NB4 (cell line): ENCODE measurements at regions not wholly inside any gene's neighbourhood (a gene's known extent, or its start where the extent isn't known, plus 50 kb on each side); places are given as distances from the start of the nearest gene placed in this dataset.

Experiments used
- DNase-seq: peaks from one replicate; pipeline ENCODE4 v3.0.0; 2010; ENCODE audit warnings: low read depth
- H3K4me3 ChIP-seq: one replicate; pipeline ENCODE4 v1.5.1; 2011; ENCODE audit warnings: mild to moderate bottlenecking, low read depth, low read length, moderate library complexity
- MYC ChIP-seq: IDR thresholded peaks from 2 replicates; pipeline ENCODE4 v1.6.1; 2011; ENCODE audit warnings: low read depth, low read length
- POLR2A ChIP-seq: IDR thresholded peaks from 2 replicates; pipeline ENCODE4 v1.6.1; 2011; ENCODE audit warnings: mild to moderate bottlenecking; ENCODE audit not compliant: insufficient read length; ENCODE audit errors: extremely low read depth
- TF ChIP-seq, protein P1 (sequence below): IDR thresholded peaks from 2 replicates; pipeline ENCODE4 v1.6.1; 2011; ENCODE audit warnings: low read depth, low read length
- TF ChIP-seq, protein P2 (sequence below): IDR thresholded peaks from one replicate; pipeline ENCODE4 v1.5.1; 2012; ENCODE audit warnings: low read depth, low read length

DNA sequence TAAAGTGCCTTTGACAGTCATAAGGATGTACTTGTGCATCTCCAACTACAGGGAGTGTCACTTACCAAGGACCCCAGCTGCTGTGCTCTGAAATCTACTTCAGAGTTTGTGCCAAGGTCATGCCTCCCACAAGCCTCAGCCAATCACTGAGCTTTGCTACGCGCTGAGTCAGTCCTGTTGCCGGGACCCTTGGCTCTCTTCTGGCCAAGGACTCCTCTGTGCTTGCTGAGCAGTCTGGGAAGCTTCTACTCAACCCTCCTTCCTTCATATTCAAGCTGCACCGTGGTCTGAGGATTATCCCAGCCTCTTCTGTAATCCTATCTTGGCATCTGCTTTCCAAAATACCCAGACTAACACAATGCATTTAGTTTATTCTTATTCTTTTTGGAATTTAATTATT is 398.9 kb upstream of the FANCL start:
- TF ChIP-seq, protein P1, sequence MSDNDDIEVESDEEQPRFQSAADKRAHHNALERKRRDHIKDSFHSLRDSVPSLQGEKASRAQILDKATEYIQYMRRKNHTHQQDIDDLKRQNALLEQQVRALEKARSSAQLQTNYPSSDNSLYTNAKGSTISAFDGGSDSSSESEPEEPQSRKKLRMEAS: no peak
- no peak overlapping the region for H3K4me3 ChIP-seq
- no peak for DNase-seq

DNA sequence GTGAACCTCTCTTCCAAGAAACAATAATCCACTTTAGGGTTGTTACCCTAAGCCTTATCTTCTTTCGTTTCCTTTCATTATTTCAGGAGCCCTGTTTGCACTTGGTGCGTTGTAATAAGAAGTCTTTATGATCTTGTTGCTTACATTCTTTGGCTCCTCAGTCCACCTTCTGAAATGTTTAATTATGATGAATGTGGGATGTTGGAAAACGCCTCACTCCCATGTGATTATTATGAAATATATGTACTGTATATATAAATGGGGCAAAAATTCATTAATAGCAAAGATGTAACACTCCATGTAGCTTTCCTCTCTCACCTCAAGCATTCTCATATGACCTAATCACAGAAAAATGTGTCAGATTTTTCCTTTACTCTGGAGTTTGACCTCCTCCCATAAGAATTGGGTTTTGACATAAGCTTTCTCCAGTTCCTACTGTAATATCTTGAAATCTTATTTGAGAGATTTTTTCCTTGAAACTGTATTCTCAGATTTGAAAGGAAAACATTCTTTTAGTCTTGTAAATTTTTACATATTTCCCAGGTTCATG is 397.2 kb upstream of the FANCL start:
- DNase-seq: no peak
- TF ChIP-seq, protein P1: no peak
- TF ChIP-seq POLR2A: no peak
- TF ChIP-seq, protein P2, sequence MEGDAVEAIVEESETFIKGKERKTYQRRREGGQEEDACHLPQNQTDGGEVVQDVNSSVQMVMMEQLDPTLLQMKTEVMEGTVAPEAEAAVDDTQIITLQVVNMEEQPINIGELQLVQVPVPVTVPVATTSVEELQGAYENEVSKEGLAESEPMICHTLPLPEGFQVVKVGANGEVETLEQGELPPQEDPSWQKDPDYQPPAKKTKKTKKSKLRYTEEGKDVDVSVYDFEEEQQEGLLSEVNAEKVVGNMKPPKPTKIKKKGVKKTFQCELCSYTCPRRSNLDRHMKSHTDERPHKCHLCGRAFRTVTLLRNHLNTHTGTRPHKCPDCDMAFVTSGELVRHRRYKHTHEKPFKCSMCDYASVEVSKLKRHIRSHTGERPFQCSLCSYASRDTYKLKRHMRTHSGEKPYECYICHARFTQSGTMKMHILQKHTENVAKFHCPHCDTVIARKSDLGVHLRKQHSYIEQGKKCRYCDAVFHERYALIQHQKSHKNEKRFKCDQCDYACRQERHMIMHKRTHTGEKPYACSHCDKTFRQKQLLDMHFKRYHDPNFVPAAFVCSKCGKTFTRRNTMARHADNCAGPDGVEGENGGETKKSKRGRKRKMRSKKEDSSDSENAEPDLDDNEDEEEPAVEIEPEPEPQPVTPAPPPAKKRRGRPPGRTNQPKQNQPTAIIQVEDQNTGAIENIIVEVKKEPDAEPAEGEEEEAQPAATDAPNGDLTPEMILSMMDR: no peak
- TF ChIP-seq MYC: no peak
- no peak overlapping the region for H3K4me3 ChIP-seq

DNA sequence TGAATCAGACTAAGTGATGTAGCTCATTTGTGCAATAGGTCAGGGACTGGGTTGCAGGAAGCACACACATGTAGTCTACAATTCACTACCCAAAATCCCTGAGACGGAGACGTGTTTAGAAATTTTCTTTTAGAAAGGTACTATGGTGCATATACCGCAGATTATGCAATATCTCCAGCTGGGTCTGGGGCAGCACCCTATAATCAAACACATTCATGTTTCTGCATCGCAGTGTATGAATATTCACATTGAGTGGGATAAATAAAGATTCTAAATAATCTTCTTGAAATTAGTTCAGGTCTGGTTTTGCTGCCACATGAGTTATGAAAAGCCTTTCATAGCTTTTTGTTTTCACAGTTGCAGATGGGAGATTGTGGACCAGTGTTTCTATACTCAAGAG is 395.7 kb upstream of the FANCL start:
- H3K4me3 ChIP-seq: no peak overlapping the region
- no peak for DNase-seq
- TF ChIP-seq POLR2A: no peak
- no peak for TF ChIP-seq MYC
- TF ChIP-seq, protein P2: no peak
- TF ChIP-seq, protein P1: no peak

DNA sequence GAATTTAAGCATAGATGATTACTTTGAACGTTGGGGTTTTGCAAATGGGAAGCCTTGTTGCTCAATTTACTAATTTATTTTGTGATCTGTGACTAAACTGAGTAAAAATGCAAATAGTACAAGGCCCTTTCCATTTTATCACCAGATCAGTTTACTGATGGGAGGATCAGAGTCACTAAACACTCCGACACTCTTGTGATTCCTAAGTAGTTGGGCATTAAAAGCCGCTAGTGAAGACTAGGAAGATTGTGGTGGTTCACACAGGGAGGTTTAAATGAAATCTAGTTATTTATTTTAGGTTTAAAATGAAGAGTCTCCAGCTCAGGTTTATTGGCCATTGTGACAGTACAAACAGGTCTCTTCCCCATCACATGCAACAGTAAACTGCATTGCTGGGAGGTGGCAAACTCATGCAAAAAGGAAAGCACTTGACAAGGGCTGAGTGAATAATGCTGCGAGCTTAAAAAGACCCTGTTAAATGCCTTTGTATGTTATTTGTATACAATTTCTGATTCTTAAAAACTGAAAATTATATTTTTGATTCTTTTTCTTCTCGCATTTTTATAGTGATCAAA is 394.8 kb upstream of the FANCL start:
- no peak for DNase-seq
- TF ChIP-seq, protein P1: no peak
- TF ChIP-seq POLR2A (no peak), MYC (no peak)
- TF ChIP-seq, protein P2: no peak
- H3K4me3 ChIP-seq: no peak overlapping the region

DNA sequence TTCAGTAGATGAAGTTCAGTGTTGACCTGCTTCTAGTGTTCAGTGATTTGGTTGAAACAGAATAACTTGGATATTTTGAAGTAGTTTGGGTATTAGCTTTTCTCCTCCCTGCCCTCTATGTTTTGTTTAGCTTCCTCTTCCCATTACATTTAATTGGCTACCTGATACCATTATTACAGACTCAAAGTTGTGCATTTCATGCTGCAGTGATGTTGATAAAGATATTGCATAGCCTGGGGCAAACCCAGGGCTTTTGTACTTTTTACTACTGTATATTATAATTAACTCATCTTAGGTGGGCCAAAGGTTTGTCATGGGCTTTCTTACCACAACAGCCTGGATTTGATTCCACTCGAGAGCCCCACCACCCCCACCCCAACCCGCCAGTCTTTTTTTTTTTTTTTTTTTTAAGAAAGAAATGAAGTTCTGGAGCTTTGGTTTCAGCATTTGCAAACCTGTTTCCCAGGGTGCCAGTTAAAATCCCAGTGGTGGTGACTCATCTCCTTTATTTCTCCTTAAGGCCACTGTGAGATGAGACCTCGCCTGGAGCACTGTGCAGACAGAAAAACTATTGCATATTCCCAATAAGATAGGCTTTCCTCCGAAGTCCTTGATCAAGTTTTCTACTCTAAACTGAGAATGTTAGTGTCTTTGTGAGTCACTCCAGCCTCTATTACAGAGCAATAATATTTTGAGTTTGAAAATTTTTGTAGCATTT is 393.7 kb upstream of the FANCL start:
- no peak overlapping the region for H3K4me3 ChIP-seq
- TF ChIP-seq, protein P1: no peak
- TF ChIP-seq, protein P2: no peak
- TF ChIP-seq MYC: no peak
- no peak for TF ChIP-seq POLR2A
- DNase-seq: no peak

GRCh38 chr2:58633613-58634365 is 392.7 kb upstream of the FANCL start:
- TF ChIP-seq, protein P1: no peak
- TF ChIP-seq POLR2A (no peak), MYC (no peak)
- TF ChIP-seq, protein P2: no peak
- no peak overlapping the region for H3K4me3 ChIP-seq
- DNase-seq: no peak
